IMR-90 (cell line): ENCODE measurements at regions not wholly inside any gene's neighbourhood (a gene's known extent, or its start where the extent isn't known, plus 50 kb on each side); places are given as distances from the start of the nearest gene placed in this dataset.
"Not testable (repeated sequence)": the region's sequence is repeated elsewhere in the genome, so short reads cannot be mapped to it uniquely, and the experiment has no call there.

Experiments used
- ATAC-seq: fragments of 200-7000 bp; cut with Tn5 transposase; 2 replicates; pipeline ENCODE4 v1.9.1; 2020; ENCODE audit warnings: low read depth, mild to moderate bottlenecking, moderate library complexity
- BruUV-seq: library from RNA; stranded (reverse); fragments of 400-500 nt; replicated peaks from 2 replicates; lab custom pipeline; 2021; lab: Mats Ljungman, UMichigan
- CTCF ChIA-PET: fragments of 300-600 bp; formaldehyde crosslinking; extraction: SDS; loops from one replicate; lab custom pipeline; 2021; ENCODE audit warnings: antibody characterized with exemption; lab: Yijun Ruan, JAX
- POLR2A ChIA-PET: fragments of 300-600 bp; sonication (Branson Sonifier 250); formaldehyde crosslinking; loops from one replicate; lab custom pipeline; 2022; ENCODE audit warnings: antibody characterized with exemption; ENCODE audit not compliant: unreplicated experiment; lab: Charles Lee
- DNase-seq: peaks from one replicate; pipeline ENCODE4 v3.0.0; 2013
- H2AFZ ChIP-seq: replicated peaks from 2 replicates; pipeline ENCODE3; 2013; ENCODE audit warnings: low read length, mild to moderate bottlenecking; ENCODE audit not compliant: poor library complexity
- H2AK5ac ChIP-seq: 2 replicates; pipeline ENCODE4 v1.6.1; 2013; ENCODE audit warnings: low read depth, low read length, inconsistent platforms
- H2AK9ac ChIP-seq: replicated peaks from 2 replicates; pipeline ENCODE3; 2013; ENCODE audit warnings: mild to moderate bottlenecking, low read depth, low read length, moderate library complexity; ENCODE audit not compliant: poor library complexity
- H2BK120ac ChIP-seq: 2 replicates; pipeline ENCODE4 v1.6.1; 2013; ENCODE audit warnings: low read depth, low read length, inconsistent platforms
- H2BK15ac ChIP-seq: 3 replicates; pipeline ENCODE4 v1.6.1; 2013; ENCODE audit warnings: low read depth, low read length, inconsistent platforms
- H2BK20ac ChIP-seq: 2 replicates; pipeline ENCODE4 v1.6.1; 2013; ENCODE audit warnings: low read depth, mild to moderate bottlenecking, inconsistent platforms, low read length, moderate library complexity
- H2BK5ac ChIP-seq: 2 replicates; pipeline ENCODE4 v1.6.1; 2013; ENCODE audit warnings: mild to moderate bottlenecking, low read depth, low read length, inconsistent platforms; ENCODE audit not compliant: poor library complexity, severe bottlenecking
- H3K14ac ChIP-seq: replicated peaks from 2 replicates; pipeline ENCODE4 v1.6.1; 2013; ENCODE audit warnings: low read depth, low read length, inconsistent platforms
- H3K18ac ChIP-seq: 2 replicates; pipeline ENCODE4 v1.6.1; 2013; ENCODE audit warnings: low read depth, low read length, control low read depth
- H3K23ac ChIP-seq: 2 replicates; pipeline ENCODE4 v1.6.1; 2013; ENCODE audit warnings: low read depth, low read length, inconsistent platforms
- H3K27ac ChIP-seq: 2 replicates; pipeline ENCODE4 v1.5.1; 2013; ENCODE audit warnings: mild to moderate bottlenecking, control low read depth, low read length; ENCODE audit not compliant: insufficient read depth
- H3K27me3 ChIP-seq: 2 replicates; pipeline ENCODE4 v1.6.1; 2013; ENCODE audit warnings: low read length; ENCODE audit not compliant: control insufficient read depth, insufficient read depth
- H3K36me3 ChIP-seq: 2 replicates; pipeline ENCODE4 v1.6.1; 2013; ENCODE audit warnings: low read length, mixed read lengths; ENCODE audit not compliant: control insufficient read depth, insufficient read depth
- H3K4ac ChIP-seq: 2 replicates; pipeline ENCODE4 v1.6.1; 2013; ENCODE audit warnings: low read depth, low read length, inconsistent platforms
- H3K4me1 ChIP-seq: 2 replicates; pipeline ENCODE4 v1.6.1; 2013; ENCODE audit warnings: low read length, mixed read lengths; ENCODE audit not compliant: control insufficient read depth, insufficient read depth
- H3K4me2 ChIP-seq: 2 replicates; pipeline ENCODE4 v1.6.1; 2013; ENCODE audit warnings: low read depth, mild to moderate bottlenecking, control low read depth, low read length, moderate library complexity
- H3K4me3 ChIP-seq: 2 replicates; pipeline ENCODE4 v1.5.1; 2013; ENCODE audit warnings: low read depth, mild to moderate bottlenecking, control low read depth, low read length, moderate library complexity; ENCODE audit not compliant: insufficient read depth
- H3K56ac ChIP-seq: 2 replicates; pipeline ENCODE4 v1.6.1; 2013; ENCODE audit warnings: low read length, inconsistent platforms; ENCODE audit not compliant: insufficient read depth; ENCODE audit errors: extremely low read depth
- H3K79me1 ChIP-seq, 2 experiments: 2 replicates each; pipeline ENCODE4 v1.6.1; 2013; ENCODE audit warnings: low read length in 2 of 2, inconsistent platforms in 1 of 2, low read depth in 1 of 2
- H3K9ac ChIP-seq: 2 replicates; pipeline ENCODE4 v1.6.1; 2013; ENCODE audit warnings: low read depth, low read length, control low read depth
- H3K9me1 ChIP-seq: 2 replicates; pipeline ENCODE4 v1.6.1; 2013; ENCODE audit warnings: low read length, inconsistent platforms; ENCODE audit not compliant: insufficient read depth
- H3K9me3 ChIP-seq: 2 replicates; pipeline ENCODE4 v1.6.1; 2013; ENCODE audit warnings: low read length; ENCODE audit not compliant: control insufficient read depth, insufficient read depth
- H4K20me1 ChIP-seq: 2 replicates; pipeline ENCODE4 v1.6.1; 2013; ENCODE audit warnings: low read length, inconsistent platforms; ENCODE audit not compliant: insufficient read depth
- H4K5ac ChIP-seq: 2 replicates; pipeline ENCODE4 v1.6.1; 2013; ENCODE audit warnings: mild to moderate bottlenecking, low read depth, low read length, control low read depth
- H4K8ac ChIP-seq, 2 experiments: 2 replicates each; pipeline ENCODE4 v1.6.1; 2013; ENCODE audit warnings: low read depth in 2 of 2, low read length in 2 of 2, control low read depth in 1 of 2, inconsistent platforms in 1 of 2
- H4K91ac ChIP-seq: 2 replicates; pipeline ENCODE4 v1.6.1; 2013; ENCODE audit warnings: low read depth, low read length, inconsistent platforms; ENCODE audit not compliant: insufficient read depth
- WGBS, 2 experiments: methylation state at CpG; one replicate each; pipeline versions ENCODE4 v1.1.5 to v1.1.7; 2013; ENCODE audit warnings: missing lambda C conversion rate in 2 of 2; ENCODE audit not compliant: insufficient read length in 1 of 2; ENCODE audit errors: extremely low coverage in 2 of 2; 5-methylcytosine and 5-hydroxymethylcytosine counted together
- dilution Hi-C: fragments of 300-500 bp; cut with HindIII; formaldehyde crosslinking; loops from one replicate; pipeline ENCODE4 v1.14.3; 2018; ENCODE audit warnings: low sequenced_read_pairs; ENCODE audit not compliant: unreplicated experiment
- in situ Hi-C: fragments of 300-500 bp; cut with MboI; formaldehyde crosslinking; loops from 3 replicates; pipeline ENCODE4 v1.14.3; 2019; ENCODE audit warnings: low sequenced_read_pairs, inconsistent platforms, mixed read lengths
- intact Hi-C: fragments of 100-400 bp; cut with micrococcal nuclease; formaldehyde crosslinking; loops from 2 replicates; pipeline ENCODE4 v1.10.0; 2022

DNA sequence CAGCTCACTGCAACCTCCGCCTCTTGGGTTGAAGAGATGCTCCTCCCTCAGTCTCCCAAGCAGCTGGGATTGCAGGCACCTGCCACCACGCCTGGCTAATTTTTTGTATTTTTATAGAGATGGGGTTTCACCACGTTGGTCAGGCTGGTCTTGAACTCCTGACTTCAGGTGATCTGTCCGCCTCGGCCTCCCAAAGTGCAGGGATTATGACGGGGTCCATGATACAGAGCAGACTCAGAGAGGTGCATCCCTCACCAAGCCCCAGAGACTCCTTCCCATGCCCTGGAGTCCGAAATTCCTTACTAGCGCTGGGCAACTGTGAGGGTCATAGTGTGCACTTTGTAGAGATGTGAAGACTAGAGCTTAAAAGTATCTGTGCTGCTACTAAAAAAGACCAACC, 99.8 kb upstream of the IRX4 start:
- dilution Hi-C loops, H2BK120ac ChIP-seq, CTCF ChIA-PET, POLR2A ChIA-PET, H4K8ac ChIP-seq, H3K14ac ChIP-seq, H4K91ac ChIP-seq, H3K9ac ChIP-seq, H3K9me1 ChIP-seq, H2AK5ac ChIP-seq, H3K4me3 ChIP-seq, H3K4me1 ChIP-seq, DNase-seq, ATAC-seq, H3K18ac ChIP-seq, H2BK5ac ChIP-seq, H3K23ac ChIP-seq, BruUV-seq, H3K4me2 ChIP-seq, H4K5ac ChIP-seq, H3K27ac ChIP-seq, H2BK20ac ChIP-seq, intact Hi-C loops, H4K20me1 ChIP-seq, H3K79me1 ChIP-seq, H2BK15ac ChIP-seq, H3K56ac ChIP-seq, H3K36me3 ChIP-seq, H2AFZ ChIP-seq, H3K4ac ChIP-seq, in situ Hi-C loops, H3K27me3 ChIP-seq, H3K9me3 ChIP-seq, H2AK9ac ChIP-seq: not testable (repeated sequence)
- 100% methylated on average over 1 of the region's 8 CpGs; no CpG with 5 or more reads in 1 of the 2 experiments for WGBS, 2 experiments
